HG02623 (cell line): ENCODE measurements at regions not wholly inside any gene's neighbourhood (a gene's known extent, or its start where the extent isn't known, plus 50 kb on each side); places are given as distances from the start of the nearest gene placed in this dataset.
"Not testable (repeated sequence)": the region's sequence is repeated elsewhere in the genome, so short reads cannot be mapped to it uniquely, and the experiment has no call there.

Experiments
- ATAC-seq: cut with Tn5 transposase; IDR thresholded peaks from one replicate; pipeline ENCODE4 v1.9.1; 2021; ENCODE audit warnings: moderate library complexity; ENCODE audit not compliant: unreplicated experiment

DNA sequence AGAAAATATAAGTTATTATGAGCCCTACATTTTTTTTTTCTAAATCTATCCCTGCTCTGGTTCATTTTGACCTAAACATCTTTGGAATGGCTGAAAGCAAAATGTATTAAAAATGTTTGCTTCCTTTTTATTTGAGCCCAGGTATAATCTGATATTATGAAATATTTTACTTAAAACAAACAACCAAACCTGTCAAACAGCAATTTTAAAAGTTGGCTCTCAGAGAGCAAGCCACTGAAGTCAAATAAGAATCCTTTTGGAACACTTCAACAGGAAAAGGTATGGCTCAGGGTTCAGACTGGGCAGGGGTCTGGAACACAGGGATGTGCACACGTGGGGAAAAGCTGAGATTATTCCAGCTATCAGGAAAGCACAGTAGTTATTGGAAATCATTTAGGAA lies 782.9 kb downstream of the CCSER2 start:
- no peak for ATAC-seq

DNA sequence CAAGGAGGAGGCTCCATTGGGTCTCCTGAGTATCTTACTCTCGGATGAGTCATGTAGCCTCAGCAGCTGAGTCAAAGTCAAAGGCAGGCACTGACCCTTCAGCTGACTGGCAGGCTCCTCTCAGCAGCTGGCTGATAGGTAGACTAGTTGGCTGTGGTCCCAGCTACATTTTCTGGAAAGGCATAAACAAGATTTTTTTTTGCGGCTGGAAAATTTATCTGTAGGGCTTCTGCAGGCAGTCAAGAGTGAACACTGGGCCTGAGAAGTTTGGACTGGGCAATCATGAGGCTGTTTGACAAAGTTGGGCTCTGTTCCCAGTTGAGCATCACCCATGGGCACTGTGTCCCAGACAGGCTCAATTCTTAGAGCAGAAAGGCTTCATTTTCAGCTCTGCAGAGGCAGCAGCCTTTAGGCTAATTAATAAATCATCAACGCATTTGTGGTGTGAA lies 796.2 kb downstream of the CCSER2 start:
- ATAC-seq = no peak

DNA sequence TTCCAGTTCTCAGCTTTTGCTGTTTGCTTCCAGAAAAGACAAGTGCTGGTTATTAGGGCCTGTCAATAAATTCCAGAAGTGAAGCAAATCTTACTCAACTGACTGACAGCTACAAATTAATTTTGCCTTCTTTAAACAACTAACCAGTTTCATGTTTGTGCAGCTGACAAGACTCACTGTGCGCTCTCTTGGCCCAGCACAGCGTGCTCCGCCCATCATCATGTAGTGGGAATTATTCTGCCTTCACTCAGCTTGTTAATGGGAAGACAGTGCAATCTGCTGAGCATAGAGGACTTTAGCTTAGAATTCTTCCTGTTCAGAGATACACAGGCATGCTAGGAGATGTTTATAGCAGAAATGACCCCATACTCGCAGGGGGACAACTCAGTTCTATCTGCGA lies 808.9 kb downstream of the CCSER2 start:
- ATAC-seq = no peak

DNA sequence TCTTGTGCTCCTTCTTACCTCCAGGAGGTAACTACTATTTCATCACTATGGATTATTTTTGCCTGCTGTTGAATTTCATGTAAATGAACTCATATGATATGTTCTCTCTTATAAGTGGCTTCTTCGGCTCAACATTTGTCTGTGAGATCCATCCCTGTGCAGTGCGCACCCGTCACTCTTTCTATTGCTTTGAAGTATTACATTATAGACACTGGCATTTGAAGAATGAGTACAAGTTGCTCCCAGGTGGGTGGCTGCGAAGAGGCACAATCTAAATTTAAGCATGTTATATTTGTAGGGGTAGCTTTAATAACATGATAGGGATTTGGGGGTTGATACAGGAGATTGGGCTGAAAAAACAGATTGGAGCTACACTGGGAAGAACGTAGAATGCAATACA lies 809.7 kb downstream of the CCSER2 start:
- no peak for ATAC-seq

DNA sequence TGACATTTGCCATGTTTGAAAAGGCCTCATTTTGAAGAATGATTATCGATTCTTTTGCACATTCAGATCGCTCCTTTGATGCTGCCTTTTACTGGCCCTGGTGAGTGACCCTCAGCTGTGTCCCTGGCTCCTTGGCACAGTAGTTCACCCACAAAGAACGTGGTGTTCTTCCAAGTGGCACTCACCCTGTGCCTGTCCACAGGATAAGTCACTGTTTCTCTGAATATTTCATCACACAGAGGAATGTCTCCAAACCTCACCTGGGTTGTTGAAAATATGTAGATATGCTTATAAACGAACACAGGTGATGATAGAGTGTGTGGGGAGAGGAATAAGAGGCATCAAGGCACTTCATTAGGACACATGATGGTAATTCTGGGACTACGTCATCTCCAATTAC lies 810.7 kb downstream of the CCSER2 start:
- no peak for ATAC-seq

DNA sequence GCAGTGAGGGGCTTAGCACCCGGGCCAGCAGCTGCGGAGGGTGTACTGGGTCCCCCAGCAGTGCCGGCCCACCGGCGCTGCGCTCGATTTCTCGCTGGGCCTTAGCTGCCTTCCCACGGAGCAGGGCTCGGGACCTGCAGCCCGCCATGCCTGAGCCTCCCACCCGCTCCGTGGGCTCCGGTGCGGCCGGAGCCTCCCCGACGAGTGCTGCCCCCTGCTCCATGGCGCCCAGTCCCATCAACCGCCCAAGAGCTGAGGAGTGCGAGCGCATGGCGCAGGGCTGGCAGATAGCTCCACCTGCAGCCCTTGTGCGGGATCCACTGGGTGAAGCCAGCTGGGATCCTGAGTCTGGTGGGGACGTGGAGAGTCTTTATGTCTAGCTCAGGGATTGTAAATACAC lies 813.1 kb downstream of the CCSER2 start:
- not testable (repeated sequence) for ATAC-seq

DNA sequence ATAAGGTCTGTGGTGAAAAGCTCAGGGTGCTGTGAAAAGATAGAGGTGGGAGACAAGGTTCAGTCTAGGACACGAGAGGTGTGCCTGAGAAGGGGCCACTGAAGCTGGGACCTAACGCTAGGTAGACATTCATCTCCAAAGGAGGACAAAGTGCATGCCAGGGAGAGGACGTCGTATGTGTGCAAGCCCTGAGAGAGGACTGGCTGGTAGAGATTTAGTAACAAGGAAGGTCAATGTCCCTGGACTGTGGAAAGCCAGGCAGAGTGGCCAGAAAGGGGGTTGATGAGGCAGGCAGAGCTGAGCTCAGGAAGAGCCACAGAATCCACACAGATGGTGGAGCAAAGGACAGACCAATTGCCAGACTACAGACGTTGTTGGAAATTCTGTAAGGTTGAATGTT lies 817.6 kb downstream of the CCSER2 start:
- ATAC-seq = no peak

DNA sequence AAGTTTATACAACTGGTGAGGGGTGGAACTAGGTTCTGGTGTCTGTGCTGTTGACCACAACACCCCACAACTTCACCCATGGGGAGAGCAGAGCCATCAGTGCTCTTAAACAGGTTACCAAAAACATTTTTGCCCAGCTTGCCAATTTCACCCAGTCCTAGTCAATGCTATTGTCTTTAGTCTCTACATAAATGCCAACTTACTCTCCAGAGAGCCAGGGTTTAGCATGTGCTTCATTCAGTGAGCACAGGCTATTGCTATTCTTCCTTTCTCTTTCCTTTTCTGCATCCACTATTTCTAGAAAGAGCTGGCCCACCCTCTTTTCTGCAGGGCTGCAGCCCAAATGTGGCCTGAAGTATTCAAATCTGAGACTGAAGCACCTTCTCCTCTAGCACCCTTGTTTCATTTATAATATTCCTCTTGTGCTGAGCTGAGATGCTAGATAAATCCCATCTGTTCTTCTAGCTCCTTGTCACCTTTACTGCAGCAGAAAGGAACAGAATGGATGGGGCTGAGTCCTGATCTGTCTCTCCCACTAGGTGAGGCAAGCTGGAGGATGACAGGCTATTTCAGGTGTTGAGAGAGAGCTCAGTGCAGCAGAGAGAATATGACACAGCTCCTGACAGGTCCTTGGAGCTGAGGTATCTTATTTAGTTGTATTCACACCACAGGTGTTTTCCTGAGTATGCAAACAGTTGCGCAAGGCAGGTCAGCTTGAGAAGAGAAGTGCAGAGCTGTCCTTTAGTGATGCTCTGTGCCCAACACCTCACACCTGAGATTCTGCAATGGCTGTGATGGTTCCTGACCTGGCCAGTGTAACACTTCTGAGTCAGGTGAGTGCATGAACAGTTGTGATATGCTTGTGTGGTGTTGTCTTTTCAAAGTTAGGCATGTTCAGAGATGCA lies 819.2 kb downstream of the CCSER2 start:
- ATAC-seq = no peak

DNA sequence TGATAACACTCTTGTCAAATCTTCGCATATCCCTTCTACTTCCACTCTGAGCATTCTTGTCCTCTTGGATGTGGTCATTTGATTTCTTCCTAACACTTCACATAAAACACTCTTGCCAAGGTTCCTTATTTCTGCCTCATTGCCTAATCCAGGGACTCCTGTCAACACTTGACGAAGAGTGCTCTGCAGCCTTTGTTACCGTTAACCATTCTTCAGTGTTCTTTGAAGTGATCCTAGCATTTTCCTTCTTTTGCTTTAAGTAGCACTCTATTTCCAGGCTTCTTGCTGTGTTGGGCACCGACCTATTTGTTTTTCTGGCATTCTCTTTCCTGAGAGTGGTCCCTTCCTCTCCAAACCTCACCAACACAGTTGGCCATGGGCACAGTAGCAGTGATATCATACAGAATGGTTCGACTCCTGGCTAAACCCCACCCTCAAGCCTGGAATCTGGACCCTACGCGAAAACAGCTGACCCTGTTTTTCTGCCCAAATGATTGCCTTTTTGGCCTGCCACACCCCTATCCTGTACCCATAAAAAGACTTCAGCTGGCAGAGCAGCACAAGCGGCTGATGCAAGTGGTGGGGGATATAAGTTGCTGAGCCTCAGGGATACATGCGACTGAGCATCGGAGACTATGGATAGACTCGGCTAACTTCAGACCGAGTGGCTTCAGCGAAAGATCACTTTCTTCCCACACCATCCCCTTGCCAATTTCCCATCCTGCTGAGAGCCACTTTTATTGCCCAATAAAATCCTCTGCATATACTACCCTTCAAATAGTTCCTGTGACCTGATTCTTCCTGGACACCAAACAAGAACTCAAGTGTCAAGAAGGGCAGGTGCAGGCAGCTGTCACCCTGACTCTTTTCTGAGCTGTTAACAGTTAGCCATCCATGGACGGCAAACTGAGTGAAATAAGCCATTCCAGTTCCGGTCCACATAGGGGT lies 820.6 kb downstream of the CCSER2 start:
- no peak for ATAC-seq

DNA sequence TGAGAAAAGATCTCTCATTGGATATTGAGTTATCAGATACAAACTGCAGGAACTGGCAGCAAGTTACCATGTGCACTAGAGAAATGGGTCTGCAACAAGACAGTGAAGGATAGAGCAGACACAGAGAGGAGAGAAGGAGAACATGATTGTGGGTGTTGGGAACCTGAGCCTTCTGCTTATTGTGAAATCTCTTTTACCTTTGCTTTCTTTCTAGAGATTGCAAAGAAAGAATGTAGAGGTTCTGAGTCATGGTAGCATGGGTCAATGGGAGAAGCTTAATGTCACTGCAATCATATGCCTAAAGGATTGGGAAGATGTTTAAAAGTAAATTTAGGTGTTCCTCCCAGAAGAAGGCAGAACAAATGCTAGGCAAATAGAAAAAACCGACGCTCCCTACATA lies 821.4 kb downstream of the CCSER2 start:
- ATAC-seq = no peak

DNA sequence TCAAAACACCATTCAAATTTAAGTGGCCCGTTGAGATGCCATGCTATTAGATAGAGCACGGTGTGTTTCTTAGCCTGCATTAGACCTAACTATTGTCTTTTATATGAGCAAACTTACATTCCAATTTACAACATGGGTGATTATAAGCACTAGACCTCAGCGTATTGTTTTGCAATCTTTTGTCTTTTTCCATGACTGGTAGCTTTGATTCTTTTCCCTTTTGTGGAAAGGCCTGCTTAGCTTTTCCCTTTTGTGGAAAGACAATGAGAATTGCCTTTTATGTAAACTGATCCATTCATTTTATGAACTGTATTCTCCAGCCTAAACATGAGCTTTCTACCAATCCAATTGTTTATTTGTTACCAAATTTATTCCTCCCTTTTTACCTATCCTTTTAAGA lies 823.1 kb downstream of the CCSER2 start:
- ATAC-seq = no peak

DNA sequence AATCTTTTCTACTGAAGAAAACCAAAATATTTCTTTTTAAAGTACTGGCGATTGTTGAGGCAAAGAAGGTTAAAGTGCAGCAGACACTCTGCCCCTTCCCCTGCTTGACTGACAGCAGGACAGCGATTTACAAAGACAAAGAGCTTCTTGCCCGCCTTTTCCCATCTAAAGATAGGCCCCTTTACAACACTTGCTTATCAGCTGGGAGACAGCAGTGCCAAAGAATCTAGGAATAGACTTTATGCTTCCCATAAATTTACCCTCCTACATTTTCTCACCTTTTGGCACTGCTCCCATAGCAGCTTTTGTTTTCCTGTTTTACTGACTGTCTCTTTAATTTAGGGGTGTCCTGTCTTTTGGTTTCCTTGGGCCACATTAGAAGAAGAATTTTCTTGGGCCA lies 824.1 kb downstream of the CCSER2 start:
- no peak for ATAC-seq

DNA sequence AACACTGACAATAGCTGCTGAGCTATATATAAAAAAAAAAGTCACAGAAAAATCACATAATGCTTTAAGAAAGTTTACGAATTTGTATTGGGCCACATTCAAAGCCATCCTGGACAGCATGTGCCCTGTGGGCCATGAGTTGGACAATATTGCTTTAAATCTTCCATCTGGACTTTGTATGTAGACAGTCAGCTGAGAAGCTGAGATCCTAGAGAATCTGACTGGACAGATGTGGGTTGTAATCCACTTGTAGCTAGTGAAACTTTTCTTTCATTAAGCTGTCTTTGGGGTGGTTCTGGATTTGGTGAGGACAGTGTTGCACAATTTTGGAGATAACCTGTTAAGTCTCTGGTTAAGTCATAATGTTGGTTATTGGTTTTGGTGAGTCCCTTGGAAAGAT lies 824.5 kb downstream of the CCSER2 start:
- no peak for ATAC-seq

DNA sequence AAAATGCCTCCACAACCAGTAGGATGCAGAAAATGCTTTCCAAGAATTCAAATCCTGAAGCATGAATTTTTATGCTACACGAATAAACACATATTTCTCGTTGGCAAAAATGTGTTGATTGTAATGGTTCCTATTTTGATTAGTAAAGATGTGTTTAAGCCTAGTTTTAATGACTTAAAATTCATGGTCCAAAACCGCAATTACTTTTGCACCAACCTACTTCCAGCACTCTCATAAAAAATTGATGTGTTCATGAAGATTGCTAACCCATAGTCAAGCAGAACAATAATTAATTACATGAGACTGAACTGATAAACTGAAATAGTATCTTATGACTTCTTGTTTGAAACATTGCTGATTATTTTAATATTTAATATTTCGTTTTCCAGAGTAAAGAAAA lies 828.8 kb downstream of the CCSER2 start:
- no peak for ATAC-seq

DNA sequence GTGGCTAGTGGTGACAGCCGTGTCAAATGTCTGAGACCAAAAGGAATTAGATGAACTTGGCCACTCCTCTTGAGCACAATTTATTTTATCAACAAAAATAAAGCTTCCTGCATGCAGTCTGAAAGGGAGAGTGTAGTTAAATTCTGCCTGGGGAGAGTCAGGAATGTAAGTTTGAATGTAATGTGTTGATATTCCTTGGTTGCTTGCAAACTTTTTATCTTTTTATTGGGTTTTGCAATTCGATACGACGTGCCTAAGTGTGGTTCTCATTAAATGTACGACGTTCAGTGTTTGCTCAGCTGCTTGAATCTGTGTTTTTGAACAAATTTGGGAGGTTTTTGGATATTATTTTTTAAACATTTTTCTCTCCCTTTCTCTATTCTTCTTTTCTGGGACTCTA lies 839.9 kb downstream of the CCSER2 start:
- no peak for ATAC-seq

DNA sequence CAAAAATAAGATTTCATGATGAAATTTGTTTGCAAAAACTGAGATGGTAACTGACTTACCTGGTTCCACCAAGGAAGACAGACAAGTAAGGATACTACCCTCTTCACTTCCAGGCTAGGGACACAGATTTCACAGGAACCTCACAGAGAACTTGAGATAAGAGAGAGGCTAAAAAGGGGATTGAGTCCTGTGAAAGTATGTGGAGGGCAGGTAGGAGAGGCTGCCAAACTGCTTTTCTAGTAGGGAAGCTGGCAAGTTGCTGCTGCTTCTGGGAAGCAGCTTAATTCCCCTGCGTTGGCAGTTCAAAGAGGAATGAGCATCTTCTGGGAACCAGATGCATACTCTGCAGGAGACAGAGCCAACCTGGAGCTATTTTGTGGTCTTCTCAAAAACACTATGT lies 841.6 kb downstream of the CCSER2 start:
- ATAC-seq = no peak

DNA sequence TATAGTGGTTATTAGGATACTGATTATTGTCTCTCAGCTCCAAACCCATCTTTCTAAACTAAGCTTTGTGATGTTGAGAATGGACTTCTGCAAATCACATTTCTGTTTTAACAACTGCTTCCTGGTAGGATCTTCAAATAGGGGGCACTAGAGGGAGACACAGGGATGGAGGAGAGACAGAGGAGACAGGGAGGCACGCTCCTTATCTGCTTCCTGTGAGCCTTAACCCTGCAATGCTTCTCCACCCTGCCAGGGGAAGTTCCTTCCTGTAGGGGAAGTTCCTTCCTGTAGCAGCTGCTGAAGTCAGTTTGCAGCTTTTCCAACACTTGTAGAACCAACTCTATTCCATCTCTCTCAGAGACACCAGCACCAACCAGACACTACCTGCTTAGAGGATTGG lies 847.2 kb downstream of the CCSER2 start:
- ATAC-seq = no peak

DNA sequence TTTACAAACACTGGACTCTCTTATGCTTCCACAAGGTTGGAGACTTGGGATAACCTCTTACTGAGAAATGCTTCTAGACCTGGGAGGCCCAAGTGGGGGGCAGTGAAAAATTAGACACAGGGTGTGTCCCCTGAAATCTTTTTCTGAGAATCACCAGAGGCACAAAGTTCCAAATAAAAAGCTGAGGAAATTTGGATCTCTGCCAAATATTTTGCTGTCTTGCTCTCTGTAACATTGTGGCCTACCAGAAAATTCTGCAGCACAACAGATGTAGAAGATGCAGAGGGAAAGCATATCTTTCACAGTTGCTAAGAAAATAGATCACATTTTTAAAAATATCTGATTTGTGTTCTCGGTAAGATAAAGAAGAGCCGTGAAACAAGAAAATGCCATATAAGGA lies 849.4 kb downstream of the CCSER2 start:
- ATAC-seq = no peak

DNA sequence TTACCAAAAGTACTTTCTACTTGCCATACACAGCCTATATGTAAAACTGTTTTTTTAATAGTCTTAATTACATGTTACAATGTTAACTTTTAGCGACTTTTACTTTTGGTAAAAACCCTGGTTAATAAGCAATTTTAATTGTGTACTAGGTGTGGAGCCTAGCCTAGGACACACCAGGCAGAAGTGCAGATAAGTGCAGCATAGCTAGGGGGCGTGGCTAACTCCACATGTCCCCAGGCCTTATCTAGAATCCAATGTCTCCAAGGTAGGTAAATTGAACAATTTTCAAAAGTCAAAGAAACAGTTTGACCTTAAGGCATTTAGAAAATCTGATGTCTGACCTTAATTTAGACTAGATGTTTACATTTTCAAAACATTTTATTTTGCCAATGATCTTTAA lies 858.7 kb downstream of the CCSER2 start:
- ATAC-seq = no peak

DNA sequence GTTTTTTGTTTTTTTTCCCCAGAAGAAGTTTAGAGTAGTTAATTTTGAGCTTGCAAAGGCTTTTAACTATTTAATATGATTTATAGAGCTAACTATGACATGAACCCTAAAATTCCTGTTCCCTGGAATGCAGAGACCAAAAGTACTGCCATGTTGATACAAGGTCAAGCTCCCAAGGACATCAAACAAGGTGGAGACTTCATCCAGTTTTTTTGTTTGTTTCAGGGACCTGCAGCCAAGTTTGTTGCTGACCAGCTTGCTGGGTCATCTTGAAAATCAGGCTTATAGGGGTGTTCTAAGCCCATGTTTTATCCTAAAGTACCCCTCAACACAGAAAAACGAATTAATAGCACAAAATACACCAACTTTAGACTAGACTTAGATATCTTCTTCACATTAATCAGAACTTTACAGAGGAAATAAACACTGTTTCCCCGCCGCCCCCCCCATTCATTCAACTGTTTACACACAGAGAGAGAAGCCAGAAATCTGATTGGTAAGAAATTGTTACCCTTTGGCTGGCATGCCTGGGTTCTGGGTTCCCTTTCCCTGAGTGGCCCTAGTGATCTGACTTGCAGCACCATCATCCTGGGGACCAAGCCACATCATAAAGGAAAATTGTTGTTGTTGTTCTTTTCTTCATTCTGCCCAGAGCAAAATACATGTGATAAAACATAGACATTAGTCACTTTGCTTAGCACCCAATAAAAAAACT lies 860.5 kb downstream of the CCSER2 start:
- no peak for ATAC-seq

DNA sequence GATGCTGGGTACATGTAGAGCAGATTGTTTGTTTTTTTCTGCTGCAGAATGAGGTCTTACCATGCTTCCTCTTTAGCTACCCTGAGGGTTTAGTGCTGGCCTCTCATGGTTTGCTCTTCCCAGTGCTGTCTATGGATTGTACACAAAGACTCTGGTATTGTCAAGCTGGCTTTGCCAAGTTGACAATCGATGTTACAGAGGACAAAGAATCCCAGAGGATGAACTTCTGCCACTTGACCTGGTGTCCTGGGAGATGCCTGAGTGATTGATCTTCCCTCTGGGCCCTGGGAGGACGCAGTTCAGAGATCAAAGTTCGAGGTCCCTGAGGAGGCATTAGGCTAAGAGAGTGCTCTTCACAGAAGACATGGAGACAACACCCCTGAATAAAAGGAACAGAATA lies 865.4 kb downstream of the CCSER2 start:
- no peak for ATAC-seq
